Retinal pigment epithelial cell (primary cell): ENCODE measurements at regions not wholly inside any gene's neighbourhood (a gene's known extent, or its start where the extent isn't known, plus 50 kb on each side); places are given as distances from the start of the nearest gene placed in this dataset.
A peak's percentile ranks its signal among the peaks of the same experiment; 100 is the strongest.
"Not testable (repeated sequence)": the region's sequence is repeated elsewhere in the genome, so short reads cannot be mapped to it uniquely, and the experiment has no call there.

Experiments used
- DNase-seq: peaks from one replicate; pipeline ENCODE4 v3.0.0-alpha.2; 2010; ENCODE audit warnings: low read depth
- H3K4me3 ChIP-seq: 2 replicates; pipeline ENCODE4 v1.5.1; 2011; ENCODE audit warnings: mild to moderate bottlenecking, low read length, control low read depth, moderate library complexity
- CTCF ChIP-seq: conservative IDR thresholded peaks from 2 replicates; pipeline ENCODE4 v1.5.1; 2011; ENCODE audit warnings: low read depth, low read length, control low read depth, inconsistent platforms

- no peak overlapping the region for H3K4me3 ChIP-seq
- no peak for TF ChIP-seq CTCF
- no peak for DNase-seq
Measured at GRCh38 chr6:80488190-80488589, 381.7 kb downstream of the BCKDHB start.

- not testable (repeated sequence) for DNase-seq, H3K4me3 ChIP-seq
Measured at GRCh38 chr6:80485494-80485893, 379.0 kb downstream of the BCKDHB start.

GRCh38 chr6:80482056-80482455 lies 375.6 kb downstream of the BCKDHB start:
- DNase-seq = no peak
- no peak for TF ChIP-seq CTCF
- H3K4me3 ChIP-seq = no peak overlapping the region

- DNase-seq = no peak
- no peak for TF ChIP-seq CTCF
- H3K4me3 ChIP-seq = no peak overlapping the region
Measured at GRCh38 chr6:80480421-80481157, 374.1 kb downstream of the BCKDHB start.

GRCh38 chr6:80478030-80478429 lies 371.6 kb downstream of the BCKDHB start:
- H3K4me3 ChIP-seq = no peak overlapping the region
- no peak for DNase-seq
- no peak for TF ChIP-seq CTCF

- peak; percentile 52 for DNase-seq
- TF ChIP-seq CTCF = no peak
- no peak overlapping the region for H3K4me3 ChIP-seq
Measured at GRCh38 chr6:80477591-80477990, 371.1 kb downstream of the BCKDHB start.

- no peak overlapping the region for H3K4me3 ChIP-seq
- TF ChIP-seq CTCF = no peak
- DNase-seq = no peak
Measured at GRCh38 chr6:80472271-80472670, 365.8 kb downstream of the BCKDHB start.
